ENCODE measurements at regions not wholly inside any gene's neighbourhood (a gene's known extent, or its start where the extent isn't known, plus 50 kb on each side); places are given as distances from the start of the nearest gene placed in this dataset.

- Mint-ChIP-seq H3K9me3 (ENCODE audit: unreplicated experiment) (no peaks in the 10 kb centered on the region), H3K4me1 (ENCODE audit: low read depth, unreplicated experiment) (peaks cover 9% of the 10 kb centered on the region), H3K27me3 (ENCODE audit: unreplicated experiment) (peaks cover 2% of the 10 kb centered on the region), H3K36me3 (ENCODE audit: unreplicated experiment) (no peaks in the 10 kb centered on the region), H3K27ac (ENCODE audit: unreplicated experiment) (no peak overlapping the region), H3K4me3 (ENCODE audit: unreplicated experiment) (no peak overlapping the region)
- no peak for DNase-seq
- TF ChIP-seq CTCF (IDR thresholded peaks at IDR 0.05; ENCODE audit: partially characterized antibody, unreplicated experiment) = no peak
Measured at GRCh38 chr11:127448101-127448500, 447.5 kb upstream of the KIRREL3 start.

GRCh38 chr11:127445476-127445875 lies 444.9 kb upstream of the KIRREL3 start:
- Mint-ChIP-seq H3K27me3 (ENCODE audit: unreplicated experiment) (peaks cover 2% of the 10 kb centered on the region), H3K27ac (ENCODE audit: unreplicated experiment) (no peak overlapping the region), H3K4me1 (ENCODE audit: low read depth, unreplicated experiment) (no peaks in the 10 kb centered on the region), H3K9me3 (ENCODE audit: unreplicated experiment) (no peaks in the 10 kb centered on the region), H3K36me3 (ENCODE audit: unreplicated experiment) (no peaks in the 10 kb centered on the region), H3K4me3 (ENCODE audit: unreplicated experiment) (no peak overlapping the region)
- no peak for TF ChIP-seq CTCF (IDR thresholded peaks at IDR 0.05; ENCODE audit: partially characterized antibody, unreplicated experiment)
- no peak for DNase-seq

DNA sequence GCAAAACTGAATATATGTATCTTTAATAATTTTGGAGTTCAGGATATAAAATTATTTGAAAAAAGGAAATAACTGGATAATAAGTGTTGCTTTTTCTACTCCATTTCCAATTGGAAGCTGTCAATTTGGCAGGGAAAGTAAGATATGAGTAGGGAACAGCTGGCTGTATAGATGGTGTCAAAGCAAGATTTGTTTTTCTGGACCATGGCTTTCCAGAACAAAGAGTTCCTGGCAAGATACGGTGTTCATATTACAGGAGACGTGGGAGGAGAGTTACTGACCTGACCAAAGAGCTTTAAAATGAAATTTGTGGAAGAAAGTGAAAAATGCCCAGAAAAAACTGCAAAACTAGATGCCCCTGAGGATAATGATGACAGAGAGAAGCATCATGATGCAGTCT lies 442.7 kb upstream of the KIRREL3 start:
- no peak for DNase-seq
- Mint-ChIP-seq H3K9me3 (ENCODE audit: unreplicated experiment) (no peaks in the 10 kb centered on the region), H3K27ac (ENCODE audit: unreplicated experiment) (no peak overlapping the region), H3K27me3 (ENCODE audit: unreplicated experiment) (peaks cover 2% of the 10 kb centered on the region), H3K4me3 (ENCODE audit: unreplicated experiment) (no peak overlapping the region), H3K36me3 (ENCODE audit: unreplicated experiment) (no peaks in the 10 kb centered on the region), H3K4me1 (ENCODE audit: low read depth, unreplicated experiment) (no peaks in the 10 kb centered on the region)
- no peak for TF ChIP-seq CTCF (IDR thresholded peaks at IDR 0.05; ENCODE audit: partially characterized antibody, unreplicated experiment)

DNA sequence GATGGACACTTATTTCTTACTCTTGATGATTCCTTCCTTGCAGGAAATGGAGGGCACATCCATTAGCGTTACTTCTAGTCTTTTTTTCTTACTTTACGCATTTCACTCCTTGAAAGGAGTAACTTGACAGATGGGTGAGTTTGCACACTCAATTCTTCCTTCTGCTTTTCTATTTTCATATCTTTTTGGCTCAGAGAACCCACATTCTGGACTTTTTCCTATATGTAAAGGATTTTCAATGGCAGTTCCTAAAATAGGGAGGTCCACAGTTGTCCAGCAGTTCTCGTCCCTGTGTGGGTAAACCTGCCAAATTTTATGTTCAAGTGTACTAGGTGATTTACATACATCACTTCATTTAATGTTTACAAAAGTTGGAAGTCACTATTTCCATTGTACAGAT lies 440.0 kb upstream of the KIRREL3 start:
- Mint-ChIP-seq H3K36me3 (ENCODE audit: unreplicated experiment) (no peaks in the 10 kb centered on the region), H3K27me3 (ENCODE audit: unreplicated experiment) (peaks cover 2% of the 10 kb centered on the region), H3K4me1 (ENCODE audit: low read depth, unreplicated experiment) (no peaks in the 10 kb centered on the region), H3K27ac (ENCODE audit: unreplicated experiment) (no peak overlapping the region), H3K4me3 (ENCODE audit: unreplicated experiment) (no peak overlapping the region), H3K9me3 (ENCODE audit: unreplicated experiment) (no peaks in the 10 kb centered on the region)
- DNase-seq = no peak
- no peak for TF ChIP-seq CTCF (IDR thresholded peaks at IDR 0.05; ENCODE audit: partially characterized antibody, unreplicated experiment)

- no peak overlapping the region for H3K27ac Mint-ChIP-seq (ENCODE audit: unreplicated experiment)
- TF ChIP-seq CTCF (IDR thresholded peaks at IDR 0.05; ENCODE audit: partially characterized antibody, unreplicated experiment) = no peak
- no peak overlapping the region for H3K4me3 Mint-ChIP-seq (ENCODE audit: unreplicated experiment)
- DNase-seq = no peak
- H3K36me3 Mint-ChIP-seq (ENCODE audit: unreplicated experiment) = no peaks in the 10 kb centered on the region
- H3K9me3 Mint-ChIP-seq (ENCODE audit: unreplicated experiment) = no peaks in the 10 kb centered on the region
- no peaks in the 10 kb centered on the region for H3K27me3 Mint-ChIP-seq (ENCODE audit: unreplicated experiment)
- H3K4me1 Mint-ChIP-seq (ENCODE audit: low read depth, unreplicated experiment) = no peaks in the 10 kb centered on the region
Measured at GRCh38 chr11:127425281-127425680, 424.7 kb upstream of the KIRREL3 start.
